ENCODE measurements at regions not wholly inside any gene's neighbourhood (a gene's known extent, or its start where the extent isn't known, plus 50 kb on each side); places are given as distances from the start of the nearest gene placed in this dataset.

DNA sequence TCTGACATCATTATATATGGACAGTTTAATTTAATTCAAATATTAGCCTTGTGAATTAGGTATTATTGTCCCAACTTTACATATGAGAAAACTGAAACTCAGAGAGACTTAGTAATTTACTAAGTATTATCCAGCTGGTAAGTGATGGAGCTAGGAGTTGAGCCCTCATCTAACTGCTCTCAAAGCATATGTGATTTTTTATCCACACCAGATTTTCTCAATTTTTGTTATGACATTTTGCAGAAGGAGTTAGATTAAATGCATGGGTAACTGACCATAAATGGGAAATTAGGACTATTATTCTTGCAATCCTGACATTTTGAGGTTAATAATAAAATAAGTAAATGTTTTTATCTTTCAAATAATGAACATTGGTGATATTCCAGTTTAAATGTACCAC, 778.3 kb upstream of the SORCS1 start:
- DNase-seq: no peak

DNA sequence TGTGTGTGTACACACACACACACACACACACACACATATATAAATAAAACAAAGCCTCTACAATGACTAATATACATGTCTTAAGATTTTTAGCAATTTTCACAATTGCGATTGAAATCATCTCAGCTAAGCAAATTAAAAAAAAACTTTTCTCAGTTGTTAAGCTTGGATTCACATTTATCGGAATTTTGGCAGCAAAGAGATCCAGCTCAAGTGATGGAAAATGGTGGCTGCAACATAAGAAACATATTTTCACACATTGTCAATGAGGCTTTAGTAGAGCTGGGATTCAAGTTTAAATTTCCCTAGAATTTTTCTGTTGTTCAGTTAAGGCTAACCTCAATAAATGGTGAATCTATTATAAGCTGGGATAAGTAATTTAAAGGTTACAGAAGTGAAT, 768.6 kb upstream of the SORCS1 start:
- no peak for DNase-seq

DNA sequence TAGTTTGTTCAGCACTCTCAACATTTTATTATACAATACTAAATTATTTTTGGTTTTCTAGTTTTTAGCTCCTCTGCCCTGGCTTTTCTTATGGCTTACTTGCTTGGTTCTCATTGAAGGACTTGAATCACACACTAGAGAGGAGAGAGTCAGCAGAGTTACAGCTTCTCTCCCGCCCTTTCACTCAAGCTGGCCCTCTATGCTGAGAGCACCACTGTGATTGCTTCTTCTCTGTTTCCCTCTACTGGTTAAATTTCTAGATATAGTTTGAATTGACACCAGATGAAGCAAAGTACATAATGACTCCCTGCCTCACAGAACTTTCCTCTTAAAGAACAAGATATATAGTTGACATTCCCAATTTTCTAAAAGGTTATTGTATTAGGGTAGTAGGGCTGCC, 767.3 kb upstream of the SORCS1 start:
- no peak for DNase-seq

DNA sequence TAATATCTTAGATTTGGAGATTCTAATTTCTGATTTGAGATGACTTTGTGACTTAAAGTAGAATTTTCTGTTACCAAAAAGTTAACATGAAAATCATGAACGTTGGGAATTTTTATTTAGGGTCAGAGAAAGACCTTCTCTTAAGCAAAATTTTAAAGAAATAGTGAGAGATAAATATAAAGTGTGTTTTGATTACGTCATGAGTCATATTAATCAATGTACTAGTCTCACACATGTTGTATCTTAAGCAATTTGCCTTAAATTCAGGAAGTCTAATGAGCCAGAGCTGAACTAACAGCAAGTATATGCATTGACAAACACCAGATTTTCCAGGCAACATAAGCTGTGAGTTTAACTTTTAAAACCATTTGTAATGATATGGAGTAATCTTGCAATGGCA, 765.5 kb upstream of the SORCS1 start:
- no peak for DNase-seq

DNA sequence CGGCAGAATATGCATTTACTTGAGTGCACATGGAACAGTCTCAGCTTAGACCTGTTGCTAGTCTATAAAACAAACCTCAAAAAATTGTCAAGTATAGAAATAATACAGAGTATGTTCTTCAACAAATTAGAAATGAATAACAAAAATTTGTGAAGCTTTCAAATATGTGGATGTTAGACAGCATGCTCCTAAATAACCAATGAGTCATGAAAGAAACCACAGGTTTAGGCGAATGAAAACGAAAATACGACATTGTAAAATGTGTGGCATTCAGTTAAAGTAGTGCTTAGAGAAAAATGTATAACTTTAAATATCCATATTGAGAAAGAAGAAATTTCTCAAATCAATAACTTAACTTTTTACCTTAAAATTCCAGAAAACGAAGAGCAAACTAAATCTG, 760.0 kb upstream of the SORCS1 start:
- DNase-seq: no peak

DNA sequence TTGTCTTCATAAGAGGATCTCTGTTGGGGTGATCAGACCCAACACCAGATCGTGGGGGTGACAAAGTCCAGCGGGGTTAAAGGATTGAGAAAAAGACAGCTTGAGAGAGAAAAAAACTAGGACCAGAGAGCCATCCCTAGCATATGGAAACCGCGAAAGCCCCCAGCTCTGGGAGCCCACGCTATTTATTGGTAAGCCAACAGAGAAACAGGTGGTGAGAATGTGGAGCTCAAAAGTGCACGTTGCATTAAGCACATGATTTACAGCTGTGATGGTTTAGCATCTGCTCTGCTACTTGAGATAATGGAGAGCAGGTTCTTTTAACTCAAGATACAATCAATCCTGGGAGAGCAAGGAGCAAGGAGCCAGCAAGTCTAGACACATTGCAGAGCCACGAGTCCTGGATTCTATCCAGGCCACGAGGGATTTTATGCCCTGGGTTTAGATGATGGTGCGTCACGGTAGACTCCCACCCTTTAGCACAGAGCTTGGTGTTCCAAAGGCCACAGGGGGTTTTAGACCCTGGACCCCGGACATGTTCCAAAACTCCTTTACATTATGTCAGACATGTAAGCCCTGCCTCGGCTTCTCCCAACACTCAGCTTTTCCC, 755.2 kb upstream of the SORCS1 start:
- DNase-seq: no peak

DNA sequence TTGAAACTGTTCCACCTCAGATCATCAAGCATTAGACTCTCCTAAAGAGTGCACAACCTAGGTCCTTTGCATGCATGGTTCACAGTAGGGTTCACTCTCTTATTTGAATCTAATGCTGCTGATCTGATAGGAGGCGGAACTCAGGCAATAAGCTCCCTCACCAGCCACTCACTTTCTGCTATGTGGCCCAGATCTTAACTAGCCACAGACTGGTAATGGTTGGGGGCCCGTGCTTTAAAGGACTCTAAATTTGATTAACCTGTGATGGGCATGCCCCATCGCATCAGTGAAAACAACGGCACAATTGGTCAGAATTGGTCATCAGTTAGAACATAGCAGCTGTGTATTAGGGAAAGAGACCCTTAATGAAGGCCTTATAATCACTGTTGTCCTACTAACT, 753.7 kb upstream of the SORCS1 start:
- DNase-seq: no peak

DNA sequence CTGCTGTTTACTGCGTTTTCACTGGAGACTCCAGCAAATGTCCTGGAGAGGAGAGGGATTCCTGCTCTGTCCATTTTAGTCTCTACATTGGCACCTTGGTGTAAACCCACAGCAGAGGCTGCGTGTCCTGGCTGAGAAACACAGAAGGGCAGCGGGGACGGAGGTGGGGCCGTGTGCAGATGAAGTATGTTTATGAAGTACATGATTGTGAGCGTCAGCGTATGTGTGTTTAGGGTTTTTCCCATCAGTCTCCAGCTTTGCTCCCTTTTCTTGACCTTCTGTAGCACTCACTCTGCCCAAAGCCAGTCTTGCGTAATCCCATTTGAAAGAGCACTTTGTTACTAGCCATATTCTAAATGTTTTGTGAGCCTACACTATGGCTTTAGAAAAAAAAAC, 750.7 kb upstream of the SORCS1 start:
- no peak for DNase-seq

DNA sequence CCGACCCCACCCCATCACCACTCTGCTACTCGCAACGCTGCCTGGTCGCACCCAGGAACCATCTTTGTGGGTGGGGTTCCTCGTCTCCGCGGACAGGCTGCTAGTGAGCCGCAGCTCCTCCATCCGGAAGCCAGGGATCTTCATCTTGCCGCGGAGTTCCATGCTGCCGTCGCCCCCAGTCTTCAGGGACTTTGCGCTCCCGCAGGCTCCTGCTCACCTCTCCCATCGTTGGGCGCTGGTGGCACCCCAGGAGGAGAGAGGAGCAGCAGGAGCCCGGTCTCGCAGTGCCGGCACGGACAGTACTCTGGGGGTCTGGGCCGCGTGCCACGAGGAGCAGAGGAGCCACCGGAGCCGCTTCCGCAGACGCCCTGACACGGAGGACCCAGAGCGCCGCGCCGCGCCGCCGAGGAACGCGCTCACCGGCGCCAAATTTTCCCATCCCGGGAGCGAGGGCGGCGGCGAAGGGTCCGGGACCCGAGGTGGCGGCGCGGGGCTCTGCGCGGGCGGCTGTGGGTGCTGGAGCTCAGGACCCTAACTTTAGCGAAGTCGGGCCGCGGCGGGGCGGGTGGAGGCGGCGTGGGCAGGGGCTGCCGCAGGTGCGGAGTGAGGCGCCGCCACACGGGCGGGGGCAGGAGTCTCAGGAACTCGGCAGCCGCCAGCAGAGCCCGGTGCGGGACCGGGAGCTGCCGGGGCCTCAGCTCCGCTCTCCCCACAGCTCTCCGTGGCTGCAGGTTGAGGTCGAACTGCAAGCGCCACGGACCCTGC, 750.1 kb upstream of the SORCS1 start:
- DNase-seq: no peak

DNA sequence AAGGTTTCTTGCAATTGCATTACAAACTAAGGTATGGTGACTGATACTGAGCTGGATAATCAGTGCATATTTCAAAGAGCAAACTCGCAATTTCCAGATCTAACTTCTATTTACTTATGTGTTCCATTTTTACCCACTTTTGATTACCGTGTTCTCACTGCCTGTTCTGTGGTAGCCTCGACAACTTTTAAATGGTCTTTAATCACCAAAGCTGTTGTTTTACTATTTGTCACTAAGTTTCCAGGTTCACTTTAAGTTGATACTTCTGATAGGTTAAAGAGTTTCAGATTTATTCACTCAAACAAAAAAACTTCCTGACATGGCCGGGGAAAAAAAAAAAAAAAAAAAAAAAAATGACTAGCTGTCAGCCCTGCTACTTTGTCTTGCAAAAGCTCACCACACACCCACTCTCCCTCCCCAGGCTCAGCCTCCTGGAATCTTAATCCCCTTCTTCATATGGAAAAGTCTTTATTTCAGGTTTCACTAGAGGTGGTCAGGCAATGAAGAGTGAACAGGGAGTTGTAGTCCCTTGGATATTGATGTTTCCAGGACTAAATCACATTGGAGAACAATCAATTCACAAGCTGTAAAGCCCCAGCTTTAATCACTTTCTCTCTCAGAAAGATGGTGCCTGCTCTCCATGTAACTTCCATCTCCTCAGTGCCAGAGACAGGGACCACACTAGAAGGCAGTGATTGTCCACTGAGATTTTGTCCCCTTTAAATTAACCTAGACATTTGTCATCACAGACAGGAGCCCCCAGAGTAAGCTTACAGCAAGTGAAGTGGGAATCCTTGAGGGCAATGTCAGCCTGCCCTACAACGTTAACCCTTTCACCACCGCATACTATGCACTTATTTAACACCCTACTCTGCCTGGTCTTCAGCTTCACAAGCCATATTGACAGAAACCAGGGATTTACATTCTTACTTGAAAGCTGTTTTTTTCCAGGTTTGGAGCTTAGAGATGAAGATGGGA, 749.1 kb upstream of the SORCS1 start:
- no peak for DNase-seq

DNA sequence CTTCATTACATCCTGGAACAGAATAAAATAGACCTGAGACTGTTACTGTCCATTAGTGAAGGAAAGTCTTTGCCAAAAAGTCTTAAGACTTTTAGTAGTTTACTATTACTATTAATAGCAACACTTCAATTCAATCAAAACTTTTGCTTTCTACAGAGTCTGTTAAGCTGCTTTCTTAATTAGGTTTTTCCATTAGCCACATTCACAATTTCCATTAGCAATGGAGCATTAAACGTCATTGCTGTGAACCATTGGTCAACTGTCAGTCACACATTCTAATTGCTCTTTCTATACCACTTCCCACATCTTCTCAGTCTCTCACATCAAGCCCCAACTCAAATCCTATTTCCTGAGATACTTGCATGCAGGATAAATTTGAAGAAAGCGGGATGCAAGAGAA, 736.6 kb upstream of the SORCS1 start:
- no peak for DNase-seq

DNA sequence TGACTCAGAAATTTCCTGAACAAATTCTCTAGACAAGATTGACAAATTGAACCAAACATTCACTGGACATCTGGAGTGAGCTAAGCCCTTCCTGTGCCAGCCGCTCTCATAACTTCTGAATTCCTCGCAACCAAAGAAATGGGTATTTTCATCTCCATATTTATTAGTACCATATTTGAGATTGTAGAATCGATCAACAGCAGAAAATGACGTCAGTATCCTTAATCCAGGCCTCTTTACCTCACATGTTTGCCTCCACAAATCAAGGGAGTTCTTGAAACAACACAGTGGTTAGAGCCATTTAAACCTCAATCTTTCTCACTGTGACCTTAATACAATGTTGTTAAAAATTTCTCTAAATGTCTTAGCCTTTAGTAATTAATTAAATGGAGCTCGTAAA, 735.6 kb upstream of the SORCS1 start:
- no peak for DNase-seq

DNA sequence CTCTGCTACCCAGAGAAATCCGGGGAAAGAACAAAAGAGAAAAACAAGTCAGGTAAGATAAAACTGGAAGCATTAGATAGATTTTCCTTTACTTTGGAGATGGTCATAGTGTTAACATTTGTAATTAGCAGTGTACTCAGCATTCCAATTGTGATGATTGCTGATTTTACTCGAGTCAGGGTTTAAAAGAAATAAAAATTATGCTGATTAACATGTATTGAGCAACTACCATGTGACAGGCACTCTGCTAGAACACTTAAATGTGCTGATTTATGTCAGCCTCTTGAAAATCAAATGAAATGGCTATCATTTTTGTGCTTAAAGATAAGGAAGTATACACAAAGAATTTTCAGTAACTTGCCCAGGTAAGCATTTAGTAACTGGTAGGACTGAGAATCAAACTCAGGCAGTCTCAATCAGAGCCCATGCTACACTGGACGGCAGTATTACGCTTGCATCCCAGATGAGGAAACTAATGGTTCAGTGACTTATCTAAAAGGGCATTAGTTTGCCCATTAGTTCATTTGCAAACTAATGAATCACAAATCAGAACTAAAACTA, 735.1 kb upstream of the SORCS1 start:
- DNase-seq: no peak

DNA sequence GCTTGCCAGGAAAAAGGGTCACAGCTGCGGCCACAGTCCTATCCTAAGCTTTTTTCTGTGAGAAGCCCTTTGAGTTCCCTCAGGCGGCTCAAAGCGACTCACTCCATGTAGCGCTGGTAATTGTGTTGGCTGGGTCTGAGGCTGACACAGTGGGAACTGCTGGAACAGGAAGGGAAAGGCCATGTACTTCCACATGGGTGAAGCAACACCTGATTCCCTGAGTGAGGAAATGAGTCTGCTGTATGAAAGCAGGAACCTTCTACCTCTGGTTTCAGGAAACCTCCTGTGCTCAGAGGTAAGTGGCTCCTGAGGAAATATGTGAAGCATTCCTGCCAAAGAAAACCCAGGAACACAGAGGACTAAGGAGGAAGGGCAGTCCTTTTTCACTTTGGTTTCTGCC, 734.6 kb upstream of the SORCS1 start:
- DNase-seq: no peak

DNA sequence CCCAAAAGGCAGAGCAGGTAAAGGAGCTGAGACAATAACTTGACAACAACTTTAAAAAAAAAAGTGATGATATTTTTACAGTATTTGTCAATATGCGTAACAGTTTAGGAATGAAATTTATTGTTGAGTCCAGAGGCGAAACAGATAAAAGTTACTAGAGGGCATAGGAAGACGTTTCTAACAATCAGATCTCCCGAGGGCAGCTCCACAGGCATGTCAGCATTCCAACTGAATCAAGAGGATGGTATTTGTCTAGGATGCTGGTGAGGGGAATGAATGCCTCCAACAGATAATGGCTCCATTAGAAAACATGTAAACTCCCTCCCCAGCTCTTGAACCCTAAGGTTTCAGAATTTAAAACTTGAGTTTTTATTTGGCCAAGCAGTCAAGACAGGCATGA, 733.9 kb upstream of the SORCS1 start:
- no peak for DNase-seq

DNA sequence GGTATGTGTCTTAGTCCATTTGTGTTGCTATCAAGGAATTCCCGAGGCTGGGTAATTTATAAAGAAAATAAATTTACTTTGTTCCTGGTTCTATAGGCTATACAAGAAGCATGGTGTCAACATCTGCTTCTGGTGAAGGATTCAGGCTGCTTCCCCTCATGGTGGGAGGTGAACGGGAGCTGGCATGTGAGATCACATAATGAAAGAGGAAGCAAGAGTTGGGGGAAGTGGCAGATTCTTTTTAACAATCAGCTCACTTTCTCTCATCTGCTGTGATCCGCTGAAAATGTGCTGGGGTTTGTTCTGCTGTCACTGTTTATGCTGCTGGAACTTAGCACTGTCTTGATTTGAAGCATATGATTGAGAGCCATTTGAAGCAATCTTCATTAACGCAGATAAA, 730.0 kb upstream of the SORCS1 start:
- DNase-seq: no peak

DNA sequence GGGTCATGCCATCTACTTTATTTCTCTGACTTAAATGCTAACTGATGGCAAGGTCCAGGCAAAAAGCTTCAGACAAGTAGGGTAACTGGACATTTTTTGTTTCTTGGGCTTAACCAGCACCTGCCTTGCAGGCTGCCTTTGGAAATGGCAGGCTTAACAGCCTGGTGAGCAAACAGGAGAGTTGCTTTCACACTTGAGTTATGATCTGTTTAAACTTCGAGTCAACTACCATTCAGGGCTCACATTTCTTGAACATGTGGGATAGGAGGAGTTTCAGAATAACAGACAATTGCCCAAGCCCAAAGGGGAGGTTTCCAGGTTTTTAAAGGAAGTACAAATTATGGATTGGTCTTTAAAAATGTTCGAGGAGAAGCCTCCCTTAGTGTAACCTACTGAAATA, 724.6 kb upstream of the SORCS1 start:
- no peak for DNase-seq

DNA sequence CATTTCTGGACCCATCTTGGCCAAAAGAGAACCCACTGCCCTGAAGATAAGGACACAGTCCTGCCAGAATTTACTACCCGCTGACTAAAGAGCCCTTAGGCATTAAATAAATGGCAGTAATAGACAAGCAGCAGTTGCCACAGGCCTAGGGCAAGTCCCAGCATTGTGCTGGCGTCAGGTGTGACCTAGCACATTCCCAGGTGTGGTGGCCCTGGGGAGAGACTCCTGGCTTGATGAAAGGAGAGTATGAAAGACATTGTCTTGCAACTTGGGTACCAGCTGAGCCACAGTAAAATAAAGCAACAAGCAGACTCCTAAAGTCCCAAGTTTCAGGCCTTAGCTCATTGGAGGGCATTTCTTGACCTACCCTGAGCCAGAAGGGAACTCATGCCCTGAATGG, 715.7 kb upstream of the SORCS1 start:
- DNase-seq: no peak

DNA sequence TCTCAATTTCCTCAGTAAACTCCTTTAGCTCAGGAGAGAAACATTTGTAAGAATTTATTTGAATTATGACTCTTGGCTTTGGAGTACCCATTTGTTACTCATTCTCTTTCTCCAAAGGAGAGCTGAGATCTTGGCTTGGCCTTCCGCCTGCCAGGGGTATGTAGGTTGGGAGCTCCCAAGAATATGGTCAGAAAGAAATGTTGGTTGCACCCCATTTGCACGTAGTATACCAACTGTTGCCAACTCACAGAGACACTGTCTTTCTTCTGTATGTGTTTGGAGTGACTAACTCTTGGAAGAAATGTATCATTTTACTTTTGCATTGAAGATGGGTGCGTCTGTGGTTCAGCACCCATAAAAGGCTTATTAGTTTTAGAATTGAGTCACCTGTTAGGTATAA, 708.5 kb upstream of the SORCS1 start:
- DNase-seq: no peak

DNA sequence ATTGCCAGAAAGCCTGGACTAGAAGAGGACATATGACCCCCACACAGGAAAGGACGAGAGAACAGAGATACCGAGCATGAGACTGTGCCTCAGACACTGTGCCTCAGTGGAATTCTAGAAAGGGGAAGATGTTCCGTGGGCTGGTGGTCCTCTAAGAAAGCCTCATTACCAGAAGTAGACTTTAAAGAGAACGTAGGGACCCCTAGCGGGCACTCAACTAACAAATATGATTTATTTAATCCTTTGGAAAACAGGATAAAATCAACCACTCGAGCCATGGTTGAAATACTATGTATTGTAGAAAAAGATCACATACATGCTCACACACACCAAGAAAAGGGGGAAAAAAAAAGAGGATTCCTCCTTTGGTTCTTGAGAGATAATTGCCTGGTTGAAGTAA, 701.2 kb upstream of the SORCS1 start:
- DNase-seq: no peak

DNA sequence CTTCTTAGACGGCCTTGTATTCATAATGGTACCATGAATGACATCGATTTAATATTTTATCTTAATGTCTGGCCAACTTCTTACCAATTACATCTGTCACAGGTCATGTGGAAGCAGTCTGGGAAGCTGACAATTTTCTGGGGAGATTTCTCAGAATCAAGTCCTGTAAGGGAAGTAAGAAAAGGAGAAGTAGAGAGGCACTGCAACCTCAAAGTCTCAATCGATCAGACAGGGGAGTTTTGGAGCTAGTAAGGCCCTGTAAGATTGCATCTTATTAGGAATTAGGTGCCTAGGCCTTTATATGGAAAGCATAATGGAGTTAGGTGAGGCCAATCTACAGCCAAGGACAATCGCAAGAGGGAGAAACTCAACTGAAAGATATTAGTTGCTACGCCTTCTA, 694.6 kb upstream of the SORCS1 start:
- no peak for DNase-seq

DNA sequence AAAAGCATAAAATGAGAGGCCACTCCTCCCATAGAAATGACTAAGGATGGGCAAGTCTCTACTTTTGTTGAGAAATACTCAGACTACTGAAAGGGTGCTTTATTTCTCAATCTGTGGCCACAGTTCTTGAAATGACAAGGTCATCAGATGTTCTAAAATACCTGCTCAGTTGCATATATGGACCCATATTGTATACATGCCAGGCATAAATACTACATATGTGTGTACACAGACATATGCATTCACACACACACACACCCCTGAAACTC, 691.5 kb upstream of the SORCS1 start:
- no peak for DNase-seq

DNA sequence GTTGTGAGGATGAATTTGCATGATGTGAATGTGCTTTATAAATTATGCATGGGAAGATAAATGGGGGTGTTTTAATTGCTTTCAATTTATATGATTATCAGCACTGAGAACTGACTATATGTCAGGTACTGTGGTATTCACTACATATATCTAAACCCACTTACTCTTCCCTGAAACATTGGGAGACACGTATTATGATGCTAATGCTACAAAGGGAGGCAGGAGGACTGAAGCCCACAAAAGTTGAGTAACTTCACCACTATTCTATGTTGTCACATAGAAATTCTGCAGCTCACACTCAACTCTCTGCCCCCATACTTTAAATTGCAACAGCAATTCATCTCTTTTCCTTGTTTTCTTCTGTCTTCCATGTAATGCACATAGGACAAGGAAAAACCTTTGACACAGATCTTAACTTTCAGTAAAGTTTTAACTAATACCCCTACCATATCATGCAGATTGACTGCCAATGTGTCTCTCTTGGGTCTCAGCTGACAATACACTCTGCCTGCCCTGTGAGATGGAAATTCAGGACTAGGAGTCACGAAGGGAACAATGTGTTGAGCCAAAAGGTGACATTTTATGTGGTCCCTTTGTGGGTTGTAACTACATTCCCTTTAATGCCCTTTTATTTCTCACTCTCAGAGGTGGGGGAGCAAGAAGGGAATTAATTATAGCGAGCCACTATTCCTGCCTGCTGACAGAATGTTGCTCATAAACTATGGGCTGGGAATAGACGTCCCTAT, 691.0 kb upstream of the SORCS1 start:
- no peak for DNase-seq

Measured in femur (tissue), 1 donor.